Colonic mucosa (tissue), 4 donors: ENCODE measurements at regions not wholly inside any gene's neighbourhood (a gene's known extent, or its start where the extent isn't known, plus 50 kb on each side); places are given as distances from the start of the nearest gene placed in this dataset.

Source experiments
- DNase-seq: peaks from one replicate; pipeline ENCODE4 v3.0.0-alpha.2; 2020
- H3K27ac ChIP-seq: fragments of 200-600 bp; one replicate; pipeline ENCODE4 v1.8.0; 2021
- H3K27me3 ChIP-seq: fragments of 200-600 bp; one replicate; pipeline ENCODE4 v1.8.0; 2021
- H3K36me3 ChIP-seq: fragments of 200-600 bp; one replicate; pipeline ENCODE4 v1.8.0; 2021
- H3K4me1 ChIP-seq: fragments of 200-600 bp; one replicate; pipeline ENCODE4 v1.8.0; 2021; ENCODE audit warnings: mild to moderate bottlenecking
- H3K4me3 ChIP-seq: fragments of 200-600 bp; one replicate; pipeline ENCODE4 v1.8.0; 2021
- H3K9ac ChIP-seq, 2 donors: one replicate each; pipeline ENCODE4 v1.7.0; 2013; ENCODE audit warnings: control low read depth in 2 of 2, low read depth in 2 of 2, low read length in 2 of 2
- H3K9me3 ChIP-seq: fragments of 200-600 bp; one replicate; pipeline ENCODE4 v1.8.0; 2021
- intact Hi-C: fragments of 100-400 bp; cut with DNase I; formaldehyde crosslinking; loops from one replicate; pipeline ENCODE4 v1.14.1; 2022
- TF ChIP-seq, protein P1 (sequence below): fragments of 200-600 bp; IDR thresholded peaks from one replicate; pipeline ENCODE4 v1.8.0; 2022; ENCODE audit warnings: antibody characterized with exemption, mild to moderate bottlenecking
- donor health status: healthy.
- donor health status: DM: no; HTN: no; CAD: no.
- donor health status: DM: no; HTN: no; CAD: no.

DNA sequence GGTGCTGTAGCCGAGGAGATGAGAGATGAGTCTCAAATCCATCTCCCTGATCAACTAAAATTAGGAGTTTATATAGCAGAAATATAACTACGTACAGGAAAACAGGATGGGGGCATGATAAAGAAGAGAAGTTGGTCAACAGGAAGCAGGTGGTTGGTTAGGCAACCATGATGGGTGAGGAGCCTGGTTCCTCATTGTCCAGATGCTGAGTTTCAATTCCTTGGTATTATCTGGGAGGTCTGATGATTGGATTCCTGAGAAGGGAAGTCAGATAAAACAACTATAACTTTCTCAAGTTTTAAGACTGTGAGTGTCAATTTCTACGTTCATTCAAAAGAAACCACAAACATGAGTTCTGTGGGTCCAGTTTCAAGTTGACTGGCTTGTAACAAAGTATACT is 323.9 kb downstream of the MTRR start:
- intact Hi-C loops = no loop called here
- no peak for DNase-seq
- Histone ChIP-seq H3K9ac (no peak overlapping the region), H3K4me1 (no peaks in the 10 kb centered on the region), H3K4me3 (no peak overlapping the region), H3K9me3 (no peaks in the 10 kb centered on the region), H3K27me3 (no peaks in the 10 kb centered on the region), H3K27ac (no peak overlapping the region), H3K36me3 (no peaks in the 10 kb centered on the region)
- TF ChIP-seq, protein P1, sequence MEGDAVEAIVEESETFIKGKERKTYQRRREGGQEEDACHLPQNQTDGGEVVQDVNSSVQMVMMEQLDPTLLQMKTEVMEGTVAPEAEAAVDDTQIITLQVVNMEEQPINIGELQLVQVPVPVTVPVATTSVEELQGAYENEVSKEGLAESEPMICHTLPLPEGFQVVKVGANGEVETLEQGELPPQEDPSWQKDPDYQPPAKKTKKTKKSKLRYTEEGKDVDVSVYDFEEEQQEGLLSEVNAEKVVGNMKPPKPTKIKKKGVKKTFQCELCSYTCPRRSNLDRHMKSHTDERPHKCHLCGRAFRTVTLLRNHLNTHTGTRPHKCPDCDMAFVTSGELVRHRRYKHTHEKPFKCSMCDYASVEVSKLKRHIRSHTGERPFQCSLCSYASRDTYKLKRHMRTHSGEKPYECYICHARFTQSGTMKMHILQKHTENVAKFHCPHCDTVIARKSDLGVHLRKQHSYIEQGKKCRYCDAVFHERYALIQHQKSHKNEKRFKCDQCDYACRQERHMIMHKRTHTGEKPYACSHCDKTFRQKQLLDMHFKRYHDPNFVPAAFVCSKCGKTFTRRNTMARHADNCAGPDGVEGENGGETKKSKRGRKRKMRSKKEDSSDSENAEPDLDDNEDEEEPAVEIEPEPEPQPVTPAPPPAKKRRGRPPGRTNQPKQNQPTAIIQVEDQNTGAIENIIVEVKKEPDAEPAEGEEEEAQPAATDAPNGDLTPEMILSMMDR = no peak

- intact Hi-C loops = no loop called here
- Histone ChIP-seq H3K9ac (no peak overlapping the region), H3K4me3 (no peak overlapping the region), H3K36me3 (no peaks in the 10 kb centered on the region), H3K27ac (no peak overlapping the region), H3K4me1 (no peaks in the 10 kb centered on the region), H3K27me3 (no peaks in the 10 kb centered on the region), H3K9me3 (no peaks in the 10 kb centered on the region)
- TF ChIP-seq, protein P1 = no peak
- DNase-seq = no peak
These were observed 327.1 kb downstream of the MTRR start for GRCh38 chr5:8196061-8196460.

GRCh38 chr5:8208307-8208706 is 339.4 kb downstream of the MTRR start:
- intact Hi-C loops = no loop called here
- no peaks in the 10 kb centered on the region for H3K27me3 ChIP-seq
- no peak overlapping the region for H3K9ac ChIP-seq
- no peak for DNase-seq
- H3K36me3 ChIP-seq = no peaks in the 10 kb centered on the region
- H3K4me1 ChIP-seq = no peaks in the 10 kb centered on the region
- TF ChIP-seq, protein P1 = no peak
- no peak overlapping the region for H3K27ac ChIP-seq
- no peaks in the 10 kb centered on the region for H3K9me3 ChIP-seq
- no peak overlapping the region for H3K4me3 ChIP-seq

DNA sequence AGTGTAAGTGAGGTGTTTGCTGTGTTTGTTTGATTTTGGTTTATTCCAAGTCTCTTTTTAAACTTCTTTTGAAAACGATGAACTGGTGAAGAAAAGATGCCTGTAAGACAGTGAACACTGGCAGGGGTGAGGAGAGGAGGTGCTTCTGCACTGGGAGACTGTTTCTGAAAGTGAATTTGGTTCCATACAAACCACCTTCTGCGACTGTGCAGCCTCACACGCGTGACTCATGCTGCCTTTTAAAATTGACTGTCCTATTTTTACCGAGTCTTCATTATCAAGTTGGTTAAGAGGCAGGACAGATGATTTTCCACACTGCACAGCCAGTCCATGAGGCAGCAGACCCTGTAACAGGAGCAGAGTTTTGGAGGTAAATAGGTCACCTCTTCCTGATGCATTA is 340.6 kb downstream of the MTRR start:
- TF ChIP-seq, protein P1 = no peak
- Histone ChIP-seq H3K4me1 (no peaks in the 10 kb centered on the region), H3K9ac (no peak overlapping the region), H3K27ac (no peak overlapping the region), H3K9me3 (no peaks in the 10 kb centered on the region), H3K4me3 (no peak overlapping the region), H3K27me3 (no peaks in the 10 kb centered on the region), H3K36me3 (no peaks in the 10 kb centered on the region)
- intact Hi-C loops = no loop called here
- DNase-seq = no peak

DNA sequence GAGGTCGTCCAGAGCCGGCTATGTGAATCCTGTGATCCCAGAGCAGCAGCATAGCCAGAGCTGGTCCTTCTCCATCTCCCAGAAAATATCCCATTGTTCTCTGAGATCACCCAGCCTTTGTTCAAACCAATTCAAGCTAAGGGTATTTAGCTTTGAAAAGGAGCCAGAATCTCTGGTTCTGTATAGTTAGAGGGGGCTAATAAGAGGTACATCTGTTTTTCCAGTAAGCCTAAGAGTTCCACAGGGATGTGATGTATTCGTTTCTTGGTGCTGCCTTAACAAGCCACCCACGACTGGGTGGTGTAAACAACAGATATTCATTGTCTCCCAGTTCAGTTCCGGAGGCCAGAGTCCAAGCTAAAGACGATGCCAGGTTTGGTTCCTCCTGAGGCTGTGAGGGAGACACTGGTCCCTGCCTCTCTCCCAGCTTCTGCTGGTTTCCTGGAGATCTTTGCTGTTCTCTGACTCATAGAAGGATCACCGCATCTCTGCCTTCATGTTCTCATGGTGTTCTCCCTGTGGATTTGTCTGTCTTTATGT is 344.8 kb downstream of the MTRR start:
- Histone ChIP-seq H3K9me3 (no peaks in the 10 kb centered on the region), H3K4me3 (no peak overlapping the region), H3K36me3 (no peaks in the 10 kb centered on the region), H3K4me1 (no peaks in the 10 kb centered on the region), H3K27me3 (no peaks in the 10 kb centered on the region), H3K9ac (no peak overlapping the region), H3K27ac (no peak overlapping the region)
- TF ChIP-seq, protein P1 = no peak
- no peak for DNase-seq
- intact Hi-C loops = no loop called here
